Mesendoderm (in vitro differentiated cells): ENCODE measurements at regions not wholly inside any gene's neighbourhood (a gene's known extent, or its start where the extent isn't known, plus 50 kb on each side); places are given as distances from the start of the nearest gene placed in this dataset.

ENCODE experiments used
- DNase-seq: peaks from one replicate; pipeline ENCODE4 v3.0.0; 2013
- H2AK5ac ChIP-seq: 2 replicates; pipeline ENCODE4 v1.6.1; 2013; ENCODE audit warnings: low read length, inconsistent platforms
- H2BK120ac ChIP-seq: 2 replicates; pipeline ENCODE4 v1.6.1; 2013; ENCODE audit warnings: low read depth, mild to moderate bottlenecking, low read length, moderate library complexity, mixed read lengths
- H2BK15ac ChIP-seq: replicated peaks from 2 replicates; pipeline ENCODE4 v1.6.1; 2013; ENCODE audit warnings: low read depth, mild to moderate bottlenecking, moderate library complexity
- H2BK5ac ChIP-seq: 2 replicates; pipeline ENCODE4 v1.6.1; 2013; ENCODE audit warnings: low read length, inconsistent platforms
- H3K18ac ChIP-seq: 2 replicates; pipeline ENCODE4 v1.6.1; 2013; ENCODE audit warnings: mild to moderate bottlenecking, low read length, mixed read lengths
- H3K23ac ChIP-seq: one replicate; pipeline ENCODE4 v1.6.1; 2013; ENCODE audit warnings: low read length
- H3K27ac ChIP-seq: 2 replicates; pipeline ENCODE4 v1.5.1; 2013; ENCODE audit warnings: low read depth, mild to moderate bottlenecking, inconsistent platforms, low read length, moderate library complexity
- H3K27me3 ChIP-seq: 2 replicates; pipeline ENCODE4 v1.6.1; 2013; ENCODE audit warnings: low read length, control low read depth, mild to moderate bottlenecking, inconsistent platforms; ENCODE audit not compliant: insufficient read depth, poor library complexity
- H3K36me3 ChIP-seq: 2 replicates; pipeline ENCODE4 v1.6.1; 2013; ENCODE audit warnings: low read length, inconsistent platforms; ENCODE audit not compliant: control insufficient read depth, insufficient read depth
- H3K4ac ChIP-seq: one replicate; pipeline ENCODE4 v1.6.1; 2013; ENCODE audit warnings: low read depth, mild to moderate bottlenecking, low read length, moderate library complexity
- H3K4me1 ChIP-seq: 2 replicates; pipeline ENCODE4 v1.6.1; 2013; ENCODE audit warnings: low read depth, low read length, inconsistent platforms; ENCODE audit not compliant: control insufficient read depth
- H3K4me2 ChIP-seq: 2 replicates; pipeline ENCODE4 v1.6.1; 2013; ENCODE audit warnings: low read length
- H3K4me3 ChIP-seq: 2 replicates; pipeline ENCODE4 v1.5.1; 2013; ENCODE audit warnings: mild to moderate bottlenecking, low read length
- H3K56ac ChIP-seq: one replicate; pipeline ENCODE4 v1.6.1; 2013; ENCODE audit warnings: low read length
- H3K79me1 ChIP-seq: 2 replicates; pipeline ENCODE4 v1.6.1; 2013; ENCODE audit warnings: low read length, inconsistent platforms
- H3K79me2 ChIP-seq: 2 replicates; pipeline ENCODE4 v1.6.1; 2013; ENCODE audit warnings: mild to moderate bottlenecking, low read length; ENCODE audit not compliant: control insufficient read depth, insufficient read depth
- H3K9ac ChIP-seq: 2 replicates; pipeline ENCODE4 v1.6.1; 2013; ENCODE audit warnings: low read length, inconsistent platforms
- H4K5ac ChIP-seq: one replicate; pipeline ENCODE4 v1.6.1; 2013; ENCODE audit warnings: low read length
- H4K8ac ChIP-seq: one replicate; pipeline ENCODE4 v1.6.1; 2013; ENCODE audit warnings: low read depth, mild to moderate bottlenecking, control low read depth, low read length, moderate library complexity
- WGBS: extraction: QIAGEN DNeasy Blood & Tissue Kit; methylation state at CpG from one replicate; pipeline ENCODE4 v1.1.7; 2013; ENCODE audit warnings: low lambda C conversion rate, missing lambda C conversion rate; ENCODE audit not compliant: insufficient coverage; ENCODE audit errors: extremely low coverage; 5-methylcytosine and 5-hydroxymethylcytosine counted together

GRCh38 chr1:115496904-115497527, 144.8 kb upstream of the VANGL1 start:
- Histone ChIP-seq H2BK5ac (no peak overlapping the region), H3K79me2 (no peaks in the 10 kb centered on the region), H3K4me1 (no peaks in the 10 kb centered on the region), H4K8ac (no peak overlapping the region), H3K9ac (no peak overlapping the region), H4K5ac (no peak overlapping the region), H2BK120ac (no peak overlapping the region), H3K27ac (no peak overlapping the region), H3K4me3 (no peak overlapping the region), H3K79me1 (no peaks in the 10 kb centered on the region), H3K23ac (no peak overlapping the region), H3K18ac (no peak overlapping the region), H3K56ac (no peak overlapping the region), H3K27me3 (no peaks in the 10 kb centered on the region), H3K36me3 (no peaks in the 10 kb centered on the region), H2BK15ac (no peak overlapping the region), H3K4me2 (no peak overlapping the region), H3K4ac (no peak overlapping the region), H2AK5ac (no peak overlapping the region)
- no CpG with 5 or more reads among the region's 4 CpGs for WGBS
- DNase-seq, result no peak

- H3K18ac ChIP-seq, result no peak overlapping the region
- no peak overlapping the region for H3K4me3 ChIP-seq
- no peak overlapping the region for H3K27ac ChIP-seq
- H3K4ac ChIP-seq, result no peak overlapping the region
- WGBS, result no CpG with 5 or more reads among the region's 6 CpGs
- no peak for DNase-seq
- peak overlapping the region; percentile 5 for H3K56ac ChIP-seq
- H3K27me3 ChIP-seq, result no peaks in the 10 kb centered on the region
- H2BK15ac ChIP-seq, result no peak overlapping the region
- no peak overlapping the region for H2BK5ac ChIP-seq
- no peak overlapping the region for H3K4me2 ChIP-seq
- no peak overlapping the region for H3K23ac ChIP-seq
- H2BK120ac ChIP-seq, result no peak overlapping the region
- no peak overlapping the region for H4K5ac ChIP-seq
- no peak overlapping the region for H4K8ac ChIP-seq
- no peaks in the 10 kb centered on the region for H3K79me1 ChIP-seq
- no peaks in the 10 kb centered on the region for H3K79me2 ChIP-seq
- no peaks in the 10 kb centered on the region for H3K4me1 ChIP-seq
- H3K9ac ChIP-seq, result no peak overlapping the region
- no peaks in the 10 kb centered on the region for H3K36me3 ChIP-seq
- no peak overlapping the region for H2AK5ac ChIP-seq
Observed at GRCh38 chr1:115495625-115496024, 146.1 kb upstream of the VANGL1 start.

- H3K23ac ChIP-seq, result no peak overlapping the region
- no peaks in the 10 kb centered on the region for H3K4me1 ChIP-seq
- no peaks in the 10 kb centered on the region for H3K27me3 ChIP-seq
- H3K79me1 ChIP-seq, result no peaks in the 10 kb centered on the region
- DNase-seq, result no peak
- no peak overlapping the region for H3K27ac ChIP-seq
- H4K8ac ChIP-seq, result no peak overlapping the region
- no peak overlapping the region for H3K4ac ChIP-seq
- H3K18ac ChIP-seq, result no peak overlapping the region
- H3K9ac ChIP-seq, result no peak overlapping the region
- no CpG with 5 or more reads among the region's 3 CpGs for WGBS
- H3K4me2 ChIP-seq, result no peak overlapping the region
- no peak overlapping the region for H2AK5ac ChIP-seq
- H3K56ac ChIP-seq, result no peak overlapping the region
- no peak overlapping the region for H2BK120ac ChIP-seq
- no peak overlapping the region for H2BK15ac ChIP-seq
- H3K79me2 ChIP-seq, result no peaks in the 10 kb centered on the region
- no peak overlapping the region for H3K4me3 ChIP-seq
- no peak overlapping the region for H4K5ac ChIP-seq
- H3K36me3 ChIP-seq, result no peaks in the 10 kb centered on the region
- H2BK5ac ChIP-seq, result no peak overlapping the region
Observed at GRCh38 chr1:115495111-115495510, 146.7 kb upstream of the VANGL1 start.

- no peak for DNase-seq
- no peak overlapping the region for H3K4me2 ChIP-seq
- no CpG with 5 or more reads among the region's 4 CpGs for WGBS
Observed at GRCh38 chr1:115493834-115494233, 147.9 kb upstream of the VANGL1 start.

GRCh38 chr1:115492880-115493279, 148.9 kb upstream of the VANGL1 start:
- no peak overlapping the region for H2BK120ac ChIP-seq
- H2BK5ac ChIP-seq, result no peak overlapping the region
- H3K23ac ChIP-seq, result no peak overlapping the region
- no peaks in the 10 kb centered on the region for H3K36me3 ChIP-seq
- H3K4ac ChIP-seq, result no peak overlapping the region
- no peak for DNase-seq
- no peak overlapping the region for H2AK5ac ChIP-seq
- no peak overlapping the region for H4K8ac ChIP-seq
- H2BK15ac ChIP-seq, result no peak overlapping the region
- no peak overlapping the region for H3K4me2 ChIP-seq
- H3K79me2 ChIP-seq, result no peaks in the 10 kb centered on the region
- H3K79me1 ChIP-seq, result no peaks in the 10 kb centered on the region
- no peaks in the 10 kb centered on the region for H3K27me3 ChIP-seq
- H3K9ac ChIP-seq, result no peak overlapping the region
- no peak overlapping the region for H3K18ac ChIP-seq
- H3K4me3 ChIP-seq, result no peak overlapping the region
- no CpG with 5 or more reads among the region's 1 CpG for WGBS
- no peak overlapping the region for H3K27ac ChIP-seq
- no peaks in the 10 kb centered on the region for H3K4me1 ChIP-seq
- no peak overlapping the region for H4K5ac ChIP-seq
- no peak overlapping the region for H3K56ac ChIP-seq

More at GRCh38 chr1:115493834-115494233, 147.9 kb upstream of the VANGL1 start:
- no peak overlapping the region for H3K56ac ChIP-seq
- H2BK120ac ChIP-seq, result no peak overlapping the region
- H3K4me3 ChIP-seq, result no peak overlapping the region
- H4K8ac ChIP-seq, result no peak overlapping the region
- H3K4ac ChIP-seq, result no peak overlapping the region
- no peak overlapping the region for H3K9ac ChIP-seq
- H3K18ac ChIP-seq, result no peak overlapping the region
- no peaks in the 10 kb centered on the region for H3K79me1 ChIP-seq
- H3K79me2 ChIP-seq, result no peaks in the 10 kb centered on the region
- no peaks in the 10 kb centered on the region for H3K4me1 ChIP-seq
- no peak overlapping the region for H3K27ac ChIP-seq
- no peaks in the 10 kb centered on the region for H3K27me3 ChIP-seq
- H2AK5ac ChIP-seq, result no peak overlapping the region
- no peak overlapping the region for H2BK5ac ChIP-seq
- H3K36me3 ChIP-seq, result no peaks in the 10 kb centered on the region
- no peak overlapping the region for H2BK15ac ChIP-seq
- no peak overlapping the region for H3K23ac ChIP-seq
- H4K5ac ChIP-seq, result no peak overlapping the region

GRCh38 chr1:115492019-115492595, 149.7 kb upstream of the VANGL1 start:
- Histone ChIP-seq H3K9ac (no peak overlapping the region), H2AK5ac (no peak overlapping the region), H3K18ac (no peak overlapping the region), H3K4me1 (no peaks in the 10 kb centered on the region), H3K27ac (no peak overlapping the region), H4K5ac (no peak overlapping the region), H3K79me1 (no peaks in the 10 kb centered on the region), H3K36me3 (no peaks in the 10 kb centered on the region), H2BK5ac (no peak overlapping the region), H2BK15ac (no peak overlapping the region), H3K56ac (no peak overlapping the region), H3K4ac (no peak overlapping the region), H2BK120ac (no peak overlapping the region), H3K4me3 (no peak overlapping the region), H4K8ac (no peak overlapping the region), H3K23ac (no peak overlapping the region), H3K27me3 (no peaks in the 10 kb centered on the region), H3K4me2 (no peak overlapping the region), H3K79me2 (no peaks in the 10 kb centered on the region)
- WGBS, result no CpG with 5 or more reads among the region's 4 CpGs
- DNase-seq, result no peak
